Adrenal gland (tissue), 9 donors: ENCODE measurements at regions not wholly inside any gene's neighbourhood (a gene's known extent, or its start where the extent isn't known, plus 50 kb on each side); places are given as distances from the start of the nearest gene placed in this dataset.

Experiments used
- DNase-seq, 7 donors: peaks; one replicate each; pipeline ENCODE4 v3.0.0-alpha.2; 2019 to 2020
- H3K27ac ChIP-seq, 5 donors: fragments of 200-600 bp; sonication (generic) in 4 of 5; 1 replicate in 3 of 5; 2 replicates in 2 of 5; pipeline versions ENCODE4 v1.5.1 to v1.8.0; 2016 to 2020; ENCODE audit warnings: mild to moderate bottlenecking in 1 of 5
- H3K27me3 ChIP-seq: fragments of 200-600 bp; 2 replicates; pipeline ENCODE4 v1.8.0; 2021
- H3K36me3 ChIP-seq, 2 donors: fragments of 200-600 bp; replicated peaks in 1 of 2; 1 replicate in 1 of 2; 2 replicates in 1 of 2; pipeline versions ENCODE4 v1.5.1 to v1.8.0; 2018 to 2022
- H3K4me1 ChIP-seq, 2 donors: fragments of 200-600 bp; replicated peaks in 1 of 2; 1 replicate in 1 of 2; 2 replicates in 1 of 2; pipeline versions ENCODE4 v1.5.1 to v1.8.0; 2018 to 2021
- H3K4me3 ChIP-seq, 4 donors: fragments of 200-600 bp; sonication (generic) in 3 of 4; one replicate each; pipeline ENCODE4 v1.5.1; 2016 to 2018
- H3K9me3 ChIP-seq, 3 donors: fragments of 200-600 bp; sonication (generic) in 1 of 3; replicated peaks in 1 of 3; 1 replicate in 2 of 3; 2 replicates in 1 of 3; pipeline versions ENCODE4 v1.5.1 to v1.8.0; 2016 to 2021
- POLR2A ChIP-seq, 2 donors: fragments of 450-650 bp; IDR thresholded peaks; one replicate each; pipeline ENCODE4 v1.6.1; 2017; ENCODE audit warnings: antibody characterized with exemption in 2 of 2, mild to moderate bottlenecking in 2 of 2, moderate library complexity in 1 of 2
- WGBS, 4 donors: extraction: QIAGEN DNeasy Blood & Tissue Kit in 2 of 4; methylation state at CpG; one replicate each; pipeline versions ENCODE4 v1.1.5 to v1.1.7; 2013 to 2017; 5-methylcytosine and 5-hydroxymethylcytosine counted together
- intact Hi-C, 2 donors: fragments of 100-400 bp; cut with DNase I; formaldehyde crosslinking; loops; one replicate each; pipeline versions ENCODE4 v1.14.1 to v1.15.0; 2022 to 2023
- TF ChIP-seq, protein P1 (sequence below), 6 experiments: fragments of 450-650 bp in 4 of 6; fragments of 200-600 bp in 2 of 6; sonication (generic) in 1 of 6; IDR thresholded peaks; 1 replicate in 5 of 6; 2 replicates in 1 of 6; pipeline versions ENCODE4 v1.5.1 to v1.8.0; 2016 to 2021; ENCODE audit warnings: antibody characterized with exemption in 6 of 6, mild to moderate bottlenecking in 2 of 6, moderate library complexity in 1 of 6
- donor health status: healthy with polysubstance abuse.
- donor health status: Bipolar disorder and iron deficiency.
- donor health status: DM: yes; HTN: yes; CAD: no.
- donor health status: DM: no; HTN: no; CAD: no.
- donor health status: DM: no; HTN: no; CAD: no.

DNA sequence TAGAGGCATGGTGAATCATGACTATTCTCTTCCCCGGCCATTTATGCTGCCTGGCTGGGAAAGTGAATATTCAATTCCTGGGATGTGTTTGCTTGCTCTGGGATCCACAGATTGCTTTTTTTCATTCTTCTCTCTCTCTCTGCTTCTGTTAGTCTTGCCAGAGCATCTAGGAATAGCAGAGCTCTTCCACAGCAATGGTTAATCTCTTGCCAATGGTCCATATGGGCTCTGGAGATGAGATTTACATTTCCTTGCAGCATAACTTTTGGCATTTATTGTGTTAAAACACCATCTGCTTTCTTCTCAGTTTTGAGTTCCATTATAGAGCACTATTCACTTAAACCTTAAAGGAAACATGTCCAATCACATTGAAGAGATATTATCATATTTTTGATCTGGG, 59.2 kb upstream of the GUCY1A1 start:
- intact Hi-C loops = no loop called here
- TF ChIP-seq POLR2A (IDR thresholded peaks at IDR 0.05) = no peak
- TF ChIP-seq, protein P1, sequence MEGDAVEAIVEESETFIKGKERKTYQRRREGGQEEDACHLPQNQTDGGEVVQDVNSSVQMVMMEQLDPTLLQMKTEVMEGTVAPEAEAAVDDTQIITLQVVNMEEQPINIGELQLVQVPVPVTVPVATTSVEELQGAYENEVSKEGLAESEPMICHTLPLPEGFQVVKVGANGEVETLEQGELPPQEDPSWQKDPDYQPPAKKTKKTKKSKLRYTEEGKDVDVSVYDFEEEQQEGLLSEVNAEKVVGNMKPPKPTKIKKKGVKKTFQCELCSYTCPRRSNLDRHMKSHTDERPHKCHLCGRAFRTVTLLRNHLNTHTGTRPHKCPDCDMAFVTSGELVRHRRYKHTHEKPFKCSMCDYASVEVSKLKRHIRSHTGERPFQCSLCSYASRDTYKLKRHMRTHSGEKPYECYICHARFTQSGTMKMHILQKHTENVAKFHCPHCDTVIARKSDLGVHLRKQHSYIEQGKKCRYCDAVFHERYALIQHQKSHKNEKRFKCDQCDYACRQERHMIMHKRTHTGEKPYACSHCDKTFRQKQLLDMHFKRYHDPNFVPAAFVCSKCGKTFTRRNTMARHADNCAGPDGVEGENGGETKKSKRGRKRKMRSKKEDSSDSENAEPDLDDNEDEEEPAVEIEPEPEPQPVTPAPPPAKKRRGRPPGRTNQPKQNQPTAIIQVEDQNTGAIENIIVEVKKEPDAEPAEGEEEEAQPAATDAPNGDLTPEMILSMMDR (IDR thresholded peaks at IDR 0.05) = no peak
- no peaks in the 10 kb centered on the region for H3K27me3 ChIP-seq
- H3K4me1 ChIP-seq = no peaks in the 10 kb centered on the region
- WGBS, 4 donors = 93 to 98% (median 95%) methylated on average over 1 of the region's 1 CpG
- H3K9me3 ChIP-seq = no peaks in the 10 kb centered on the region
- H3K36me3 ChIP-seq = no peaks in the 10 kb centered on the region
- H3K27ac ChIP-seq = no peak overlapping the region
- DNase-seq = no peak
- no peak overlapping the region for H3K4me3 ChIP-seq

DNA sequence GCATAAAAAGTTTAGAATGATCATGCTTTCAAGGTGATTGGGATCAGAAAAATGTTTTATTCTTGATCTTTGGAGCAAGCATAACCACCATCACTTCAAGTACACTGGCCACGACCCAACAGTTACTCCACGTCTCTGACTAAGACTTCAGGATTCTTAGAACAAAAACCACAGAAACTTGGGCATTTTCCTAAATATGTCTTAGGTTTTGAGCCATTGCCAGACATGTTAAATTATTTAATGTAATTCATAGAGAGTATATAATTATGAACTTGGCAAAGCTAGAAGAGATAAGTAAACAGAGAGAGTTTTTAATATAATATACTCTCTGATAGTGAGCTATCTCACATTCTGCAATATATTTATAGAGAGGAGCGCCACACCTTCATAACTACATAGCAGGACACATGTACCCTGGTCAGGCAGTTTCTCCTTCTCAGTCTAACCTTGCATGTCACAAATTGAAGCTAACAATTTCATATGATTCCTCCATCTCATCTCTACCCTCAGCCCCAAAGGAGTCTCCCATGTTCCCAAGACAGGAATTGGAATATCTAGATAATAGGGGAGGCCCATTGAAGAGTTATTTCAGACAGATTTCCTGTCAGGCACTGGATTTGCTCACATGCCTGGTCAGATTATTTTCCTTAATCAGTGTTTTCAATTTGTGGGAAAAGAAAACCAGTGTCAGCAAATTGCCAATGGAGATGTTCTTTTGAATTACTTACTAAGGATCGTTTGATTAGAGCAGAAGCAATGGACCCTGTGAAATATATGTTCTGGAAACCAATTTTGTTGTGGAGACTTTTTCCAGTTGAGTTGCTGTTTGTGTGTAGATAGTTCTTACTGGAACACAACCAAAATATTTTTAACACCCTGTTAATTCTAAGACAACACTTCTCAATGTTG, 61.7 kb upstream of the GUCY1A1 start:
- no peaks in the 10 kb centered on the region for H3K36me3 ChIP-seq

DNA sequence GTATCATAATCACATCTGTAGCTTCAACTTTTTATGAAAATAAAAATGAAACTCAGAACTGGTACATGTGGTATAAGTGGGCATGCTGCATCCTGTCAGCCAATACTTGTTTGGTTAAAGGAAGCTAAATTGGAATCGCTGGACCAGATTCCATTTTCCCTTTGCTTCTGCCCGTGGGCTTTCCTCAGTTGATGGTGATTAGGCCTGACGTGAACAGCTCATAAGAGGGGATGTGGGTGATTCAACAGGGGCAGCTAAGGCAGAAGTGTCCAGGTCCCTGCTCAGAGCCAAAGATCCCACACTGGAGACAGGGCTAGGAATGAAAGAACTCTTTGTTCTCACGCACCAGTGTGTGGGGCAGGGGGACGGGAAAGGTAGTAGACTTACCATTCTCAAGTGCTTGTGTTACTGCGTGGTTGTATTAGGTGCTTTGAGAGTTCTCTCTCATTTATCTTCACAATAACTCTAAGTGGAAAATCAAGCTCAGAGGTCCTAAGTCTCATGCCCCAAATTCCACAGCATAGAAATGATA, 63.2 kb upstream of the GUCY1A1 start:
- WGBS, 4 donors = 75 to 90% (median 80%) methylated on average over 6 of the region's 6 CpGs
- Histone ChIP-seq H3K36me3 (no peaks in the 10 kb centered on the region), H3K4me3 (no peak overlapping the region), H3K27me3 (no peaks in the 10 kb centered on the region), H3K27ac (no peak overlapping the region), H3K4me1 (no peaks in the 10 kb centered on the region), H3K9me3 (no peaks in the 10 kb centered on the region)
- TF ChIP-seq, protein P1 (IDR thresholded peaks at IDR 0.05) = no peak
- no peak for TF ChIP-seq POLR2A (IDR thresholded peaks at IDR 0.05)
- intact Hi-C loops = no loop called here
- no peak for DNase-seq

More for the DNA sequence above, 61.7 kb upstream of the GUCY1A1 start:
- Histone ChIP-seq H3K27me3 (no peaks in the 10 kb centered on the region), H3K4me3 (no peak overlapping the region), H3K27ac (no peak overlapping the region), H3K4me1 (no peaks in the 10 kb centered on the region), H3K9me3 (no peaks in the 10 kb centered on the region)
- no peak for TF ChIP-seq POLR2A (IDR thresholded peaks at IDR 0.05)
- TF ChIP-seq, protein P1 (IDR thresholded peaks at IDR 0.05) = no peak
- DNase-seq = peak in 2 of 7 donors; percentile 27 to 28
- WGBS, 4 donors = 30 to 67% (median 59%) methylated on average over 4 of the region's 4 CpGs
- intact Hi-C loops = no loop called here

DNA sequence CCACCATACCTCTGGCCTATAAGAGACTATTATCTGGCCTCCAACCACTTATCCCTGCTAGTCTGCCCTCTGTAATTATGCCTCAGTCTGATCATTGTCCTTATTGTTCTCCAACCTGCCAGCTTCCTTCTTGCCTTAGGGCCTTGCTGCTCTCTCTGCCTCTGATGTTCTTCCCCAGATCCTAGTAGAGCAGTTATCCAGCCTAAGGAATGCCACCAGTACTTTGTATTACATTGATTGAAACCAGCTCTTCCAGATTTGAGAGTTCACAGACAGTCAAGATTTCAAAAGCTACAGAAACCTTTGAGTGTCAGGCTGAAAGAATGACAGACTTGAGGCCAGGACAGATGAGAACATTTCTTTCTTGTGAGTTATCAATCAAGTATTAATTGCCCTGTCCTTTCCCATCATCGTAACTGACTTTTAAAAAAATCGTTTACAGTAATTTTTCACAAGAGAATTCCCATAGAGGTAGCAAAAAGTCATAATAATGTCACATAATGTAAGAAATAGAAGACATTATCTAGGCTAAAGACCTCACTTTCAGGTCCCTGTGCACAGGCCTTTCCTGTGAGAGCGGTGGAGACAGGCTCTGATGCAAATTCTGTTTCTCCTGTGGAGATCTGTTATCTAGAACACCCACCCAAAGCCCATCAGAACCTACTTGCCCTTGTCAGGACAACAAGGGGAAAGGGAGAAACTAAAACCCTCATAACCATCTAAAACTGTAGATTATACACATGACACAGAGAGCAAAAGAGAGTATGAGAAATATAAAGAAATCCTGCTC, 64.1 kb upstream of the GUCY1A1 start:
- H3K4me1 ChIP-seq = no peaks in the 10 kb centered on the region
- no peak overlapping the region for H3K4me3 ChIP-seq
- H3K27me3 ChIP-seq = no peaks in the 10 kb centered on the region
- no peak for DNase-seq
- intact Hi-C loops = no loop called here
- no peak overlapping the region for H3K27ac ChIP-seq
- no peak for TF ChIP-seq POLR2A (IDR thresholded peaks at IDR 0.05)
- TF ChIP-seq, protein P1 (IDR thresholded peaks at IDR 0.05) = no peak
- WGBS, 4 donors = 63 to 74% (median 69%) methylated on average over 3 of the region's 3 CpGs
- no peaks in the 10 kb centered on the region for H3K36me3 ChIP-seq
- H3K9me3 ChIP-seq = no peaks in the 10 kb centered on the region
